ENCODE measurements at regions not wholly inside any gene's neighbourhood (a gene's known extent, or its start where the extent isn't known, plus 50 kb on each side); places are given as distances from the start of the nearest gene placed in this dataset.

DNA sequence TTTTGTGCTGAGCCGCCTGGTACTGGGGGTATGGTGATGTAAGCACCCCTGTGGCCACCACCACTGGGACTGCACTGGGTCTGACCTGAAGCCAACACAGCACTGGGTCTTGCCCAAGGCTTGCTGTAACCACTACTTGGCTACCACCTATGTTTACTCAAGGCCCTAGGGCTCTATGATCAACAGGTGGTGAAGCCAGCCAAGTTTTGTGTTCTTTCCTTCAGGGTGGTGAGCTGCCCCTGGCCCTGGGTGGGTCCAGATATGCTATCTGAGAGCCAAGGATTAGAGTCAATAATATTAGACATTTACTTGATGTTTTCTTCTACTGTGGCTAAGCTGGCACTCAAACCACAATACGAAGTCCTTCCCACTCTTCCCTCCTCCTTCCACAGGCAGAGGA, 55.1 kb upstream of the PAGE4 start:
- no peak overlapping the region for H3K4me3 ChIP-seq (replicated peaks in 1 of 2; ENCODE audit: low read depth in 2 of 2, low read length in 2 of 2)
- TF ChIP-seq, protein P1, sequence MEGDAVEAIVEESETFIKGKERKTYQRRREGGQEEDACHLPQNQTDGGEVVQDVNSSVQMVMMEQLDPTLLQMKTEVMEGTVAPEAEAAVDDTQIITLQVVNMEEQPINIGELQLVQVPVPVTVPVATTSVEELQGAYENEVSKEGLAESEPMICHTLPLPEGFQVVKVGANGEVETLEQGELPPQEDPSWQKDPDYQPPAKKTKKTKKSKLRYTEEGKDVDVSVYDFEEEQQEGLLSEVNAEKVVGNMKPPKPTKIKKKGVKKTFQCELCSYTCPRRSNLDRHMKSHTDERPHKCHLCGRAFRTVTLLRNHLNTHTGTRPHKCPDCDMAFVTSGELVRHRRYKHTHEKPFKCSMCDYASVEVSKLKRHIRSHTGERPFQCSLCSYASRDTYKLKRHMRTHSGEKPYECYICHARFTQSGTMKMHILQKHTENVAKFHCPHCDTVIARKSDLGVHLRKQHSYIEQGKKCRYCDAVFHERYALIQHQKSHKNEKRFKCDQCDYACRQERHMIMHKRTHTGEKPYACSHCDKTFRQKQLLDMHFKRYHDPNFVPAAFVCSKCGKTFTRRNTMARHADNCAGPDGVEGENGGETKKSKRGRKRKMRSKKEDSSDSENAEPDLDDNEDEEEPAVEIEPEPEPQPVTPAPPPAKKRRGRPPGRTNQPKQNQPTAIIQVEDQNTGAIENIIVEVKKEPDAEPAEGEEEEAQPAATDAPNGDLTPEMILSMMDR (IDR thresholded peaks at IDR 0.05; ENCODE audit: low read depth, low read length) = no peak
- DNase-seq (ENCODE audit: low read depth in 2 of 2) = no peak

- TF ChIP-seq, protein P1 (IDR thresholded peaks at IDR 0.05; ENCODE audit: low read depth, low read length) = no peak
- H3K4me3 ChIP-seq (replicated peaks in 1 of 2; ENCODE audit: low read depth in 2 of 2, low read length in 2 of 2) = no peak overlapping the region
- DNase-seq (ENCODE audit: low read depth in 2 of 2) = peak in 1 of 2 donors; percentile 2
Observed at GRCh38 chrX:49767236-49767635, 61.9 kb upstream of the PAGE4 start.

DNA sequence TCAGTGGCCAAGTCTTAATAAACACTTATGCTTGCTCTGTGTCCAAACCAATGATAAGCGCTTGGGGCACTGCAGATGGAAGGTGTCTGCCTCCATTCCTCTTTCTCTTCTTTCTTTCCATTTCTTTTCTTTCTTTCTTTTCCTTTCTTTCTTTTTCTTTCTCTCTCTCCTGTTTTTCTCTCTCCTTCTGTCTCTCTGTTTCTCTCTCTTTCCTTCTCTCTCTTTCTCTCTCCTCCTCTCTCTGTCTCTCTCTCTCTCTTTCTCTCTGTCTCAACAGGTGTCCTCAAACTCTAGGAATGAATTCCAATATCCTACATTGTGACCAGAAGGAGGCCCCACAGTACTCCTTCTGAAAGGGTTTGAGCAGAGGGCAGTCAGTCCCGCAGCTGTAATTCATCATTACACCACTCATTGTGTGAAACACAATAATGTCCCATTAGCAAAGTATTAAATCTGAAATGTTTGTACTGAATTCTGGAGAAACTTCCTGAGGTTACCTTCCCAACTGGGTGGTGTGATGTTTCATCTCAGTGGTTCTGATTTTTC, 66.5 kb upstream of the PAGE1 start:
- no peak overlapping the region for H3K4me3 ChIP-seq (replicated peaks in 1 of 2; ENCODE audit: low read depth in 2 of 2, low read length in 2 of 2)
- TF ChIP-seq, protein P1 (IDR thresholded peaks at IDR 0.05; ENCODE audit: low read depth, low read length) = no peak
- DNase-seq (ENCODE audit: low read depth in 2 of 2) = no peak

DNA sequence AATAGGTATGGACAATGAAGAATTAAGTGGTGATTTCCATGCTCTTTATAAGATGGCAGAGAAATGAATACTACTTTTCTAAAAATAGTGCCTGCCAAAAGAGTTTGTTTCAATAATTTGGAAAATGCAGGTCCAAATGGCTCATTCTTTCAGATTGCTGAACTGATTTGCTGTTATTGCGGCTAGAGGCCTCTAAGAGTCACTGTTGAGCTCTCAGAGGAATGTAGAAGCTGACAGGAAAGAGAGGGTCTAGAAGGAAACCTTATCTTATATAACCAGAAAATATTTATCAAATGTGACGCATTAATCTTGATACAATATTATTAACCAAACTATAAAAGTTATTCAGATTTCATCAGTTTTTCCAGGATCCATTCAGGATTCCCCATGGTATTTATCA, 65.7 kb upstream of the PAGE1 start:
- TF ChIP-seq, protein P1 (IDR thresholded peaks at IDR 0.05; ENCODE audit: low read depth, low read length) = peak; percentile 56
- DNase-seq (ENCODE audit: low read depth in 2 of 2) = peak; percentile 12 to 18
- H3K4me3 ChIP-seq (replicated peaks in 1 of 2; ENCODE audit: low read depth in 2 of 2, low read length in 2 of 2) = no peak overlapping the region

DNA sequence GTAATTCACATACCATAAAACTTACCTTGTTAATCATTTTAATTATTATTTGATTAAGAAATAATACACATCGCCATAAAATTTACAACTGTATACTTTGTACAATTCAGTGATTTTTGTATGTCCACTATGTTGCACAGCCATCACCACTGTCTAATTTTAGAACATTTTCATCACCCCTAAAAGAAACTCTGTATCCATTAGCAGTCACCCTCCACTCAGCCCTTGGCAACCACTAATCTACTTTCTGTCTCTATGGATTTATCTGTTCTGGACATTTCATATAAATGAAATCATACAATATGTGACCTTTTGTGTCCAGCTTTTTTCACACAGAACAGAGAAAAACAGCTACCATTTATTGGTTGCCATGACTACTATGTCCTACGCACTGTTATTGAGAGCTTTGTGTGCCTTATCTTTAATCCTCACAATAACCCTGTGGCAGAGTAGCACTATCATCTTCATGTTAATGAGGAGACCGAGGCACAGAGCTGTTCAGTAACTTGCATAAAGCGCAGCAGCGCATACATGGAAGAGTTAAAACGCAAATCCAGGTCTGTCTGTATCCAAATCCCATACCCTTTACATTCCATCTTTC, 64.6 kb upstream of the PAGE1 start:
- no peak overlapping the region for H3K4me3 ChIP-seq (replicated peaks in 1 of 2; ENCODE audit: low read depth in 2 of 2, low read length in 2 of 2)
- TF ChIP-seq, protein P1 (IDR thresholded peaks at IDR 0.05; ENCODE audit: low read depth, low read length) = no peak
- DNase-seq (ENCODE audit: low read depth in 2 of 2) = no peak

- H3K4me3 ChIP-seq (replicated peaks in 1 of 2; ENCODE audit: low read depth in 2 of 2, low read length in 2 of 2) = no peak overlapping the region
- DNase-seq (ENCODE audit: low read depth in 2 of 2) = no peak
- TF ChIP-seq, protein P1 (IDR thresholded peaks at IDR 0.05; ENCODE audit: low read depth, low read length) = no peak
Observed at GRCh38 chrX:49756692-49757091, 60.9 kb upstream of the PAGE1 start.
